HepG2 (cell line): ENCODE measurements at regions not wholly inside any gene's neighbourhood (a gene's known extent, or its start where the extent isn't known, plus 50 kb on each side); places are given as distances from the start of the nearest gene placed in this dataset.

Experiments
- ATAC-seq: fragments of 200-7000 bp; cut with Tn5 transposase; 3 replicates; pipeline ENCODE4 v1.9.1; 2020; ENCODE audit warnings: mild to moderate bottlenecking, moderate library complexity
- BruUV-seq: library from RNA; stranded (reverse); fragments of 400-500 nt; replicated peaks from 2 replicates; lab custom pipeline; 2021; lab: Mats Ljungman, UMichigan
- CTCF ChIA-PET: fragments of 300-600 bp; formaldehyde crosslinking; extraction: SDS; loops from one replicate; lab custom pipeline; 2021; ENCODE audit warnings: low total read pairs, inconsistent platforms, low intra/inter-chr PET ratio; lab: Yijun Ruan, JAX
- POLR2A ChIA-PET: fragments of 350-600 bp; sonication (Branson Sonifier 250); formaldehyde crosslinking; loops from one replicate; lab custom pipeline; 2020; ENCODE audit warnings: antibody characterized with exemption, inconsistent platforms; lab: Yijun Ruan, JAX
- DNase-seq: peaks from one replicate; pipeline ENCODE4 v3.0.0-alpha.2; 2015; ENCODE audit warnings: low spot score
- FAIRE-seq: peaks from 3 replicates; lab custom pipeline; 2011; peaks lifted over from hg19 to GRCh38; lab: Jason Lieb, UNC
- H2AFZ ChIP-seq: one replicate; pipeline ENCODE4 v1.6.1; 2011; ENCODE audit warnings: low read length, inconsistent platforms
- H3K27ac ChIP-seq: fragments of 300-600 bp; 3 replicates; pipeline ENCODE4 v1.8.0; 2011; ENCODE audit warnings: mixed run types, mild to moderate bottlenecking, mixed read lengths, low read length, inconsistent platforms; ENCODE audit not compliant: insufficient read depth; ENCODE audit errors: extremely low read length
- H3K27me3 ChIP-seq, 2 experiments: fragments of 200-600 bp in 1 of 2; 2 replicates in 1 of 2; 3 replicates in 1 of 2; pipeline versions ENCODE4 v1.6.0 to v1.8.0; 2011; ENCODE audit warnings: low read length in 2 of 2, mild to moderate bottlenecking in 2 of 2, moderate library complexity in 2 of 2, inconsistent platforms in 1 of 2; ENCODE audit not compliant: insufficient read depth in 2 of 2, control insufficient read depth in 1 of 2
- H3K36me3 ChIP-seq, 2 experiments: fragments of 200-600 bp in 1 of 2; replicated peaks in 1 of 2; 2 replicates in 1 of 2; 3 replicates in 1 of 2; pipeline versions ENCODE4 v1.5.1 to v1.8.0; 2011; ENCODE audit warnings: low read length in 2 of 2, inconsistent platforms in 1 of 2; ENCODE audit not compliant: insufficient read depth in 2 of 2, control insufficient read depth in 1 of 2
- H3K4me1 ChIP-seq: 2 replicates; pipeline ENCODE4 v1.5.1; 2012; ENCODE audit warnings: low read length, inconsistent platforms; ENCODE audit not compliant: insufficient read depth
- H3K4me2 ChIP-seq: 2 replicates; pipeline ENCODE4 v1.6.0; 2011; ENCODE audit warnings: low read depth, low read length, inconsistent platforms
- H3K4me3 ChIP-seq, 3 experiments: fragments of 200-600 bp in 1 of 3; sonication (generic), shearing (Covaris generic) in 1 of 3; replicated peaks in 1 of 3; 2 replicates each; pipeline ENCODE4 v1.5.1; 2011 to 2016; ENCODE audit warnings: low read length in 3 of 3, inconsistent platforms in 2 of 3, low read depth in 2 of 3, mild to moderate bottlenecking in 2 of 3, control low read depth in 1 of 3, mixed read lengths in 1 of 3; ENCODE audit not compliant: insufficient read depth in 1 of 3
- H3K79me2 ChIP-seq: one replicate; pipeline ENCODE4 v1.6.1; 2011; ENCODE audit warnings: low read length, inconsistent platforms; ENCODE audit not compliant: insufficient read depth
- H3K9ac ChIP-seq: 2 replicates; pipeline ENCODE4 v1.6.0; 2011; ENCODE audit warnings: mild to moderate bottlenecking, low read depth, low read length, inconsistent platforms; ENCODE audit not compliant: insufficient read depth
- H3K9me3 ChIP-seq: 2 replicates; pipeline ENCODE4 v1.5.1; 2012; ENCODE audit warnings: mild to moderate bottlenecking, low read length
- H4K20me1 ChIP-seq: 2 replicates; pipeline ENCODE4 v1.6.0; 2011; ENCODE audit warnings: inconsistent platforms, mild to moderate bottlenecking, low read length, moderate library complexity; ENCODE audit not compliant: insufficient read depth
- CHD4 ChIP-seq: fragments of 200-600 bp; sonication (generic); IDR thresholded peaks from 2 replicates; pipeline ENCODE4 v1.7.0; 2017; ENCODE audit warnings: mild to moderate bottlenecking, low read length, borderline replicate concordance
- HIVEP1 ChIP-seq: sonication (generic); formaldehyde crosslinking; IDR thresholded peaks from 2 replicates; pipeline ENCODE4 v1.4.0; 2020; ENCODE audit warnings: mild to moderate bottlenecking, missing genetic modification reagents
- ISL2 ChIP-seq: sonication (generic); formaldehyde crosslinking; IDR thresholded peaks from 2 replicates; pipeline ENCODE4 v1.5.0; 2020; ENCODE audit warnings: missing genetic modification reagents
- KDM3A ChIP-seq: IDR thresholded peaks from 2 replicates; pipeline ENCODE4 v1.6.1; 2018; ENCODE audit warnings: low read depth, missing compliant biosample characterization
- MTA3 ChIP-seq: sonication (generic); formaldehyde crosslinking; IDR thresholded peaks from 2 replicates; pipeline ENCODE4 v1.4.0; 2020; ENCODE audit warnings: missing genetic modification reagents
- SMC3 ChIP-seq: IDR thresholded peaks from 2 replicates; pipeline ENCODE4 v1.6.1; 2011; ENCODE audit warnings: low read length, improper control_type of control experiment
- TCF7L2 ChIP-seq: IDR thresholded peaks from 2 replicates; pipeline ENCODE4 v1.6.1; 2011; ENCODE audit warnings: mild to moderate bottlenecking, low read depth, low read length, moderate library complexity
- ZC3H4 ChIP-seq: sonication (generic); formaldehyde crosslinking; IDR thresholded peaks from 2 replicates; pipeline ENCODE4 v1.4.0; 2020; ENCODE audit warnings: missing genetic modification reagents, borderline replicate concordance
- ZNF138 ChIP-seq: sonication (generic); formaldehyde crosslinking; IDR thresholded peaks from 2 replicates; pipeline ENCODE4 v1.5.0; 2020; ENCODE audit warnings: mild to moderate bottlenecking, low read depth, missing genetic modification reagents
- ZNF230 ChIP-seq: sonication (generic); formaldehyde crosslinking; IDR thresholded peaks from 2 replicates; pipeline ENCODE4 v1.4.0; 2020; ENCODE audit warnings: mild to moderate bottlenecking, missing genetic modification reagents
- ZNF256 ChIP-seq: sonication (generic); formaldehyde crosslinking; conservative IDR thresholded peaks from 2 replicates; pipeline ENCODE4 v1.4.0; 2020; ENCODE audit warnings: missing genetic modification reagents
- ZNF282 ChIP-seq: fragments of 450-650 bp; IDR thresholded peaks from 2 replicates; pipeline ENCODE4 v1.6.1; 2018; ENCODE audit not compliant: partially characterized antibody
- ZNF644 ChIP-seq: IDR thresholded peaks from 2 replicates; pipeline ENCODE4 v1.6.1; 2016; ENCODE audit warnings: low read depth
- WGBS: methylation state at CpG from one replicate; pipeline ENCODE4 v1.1.6; 2017; ENCODE audit warnings: low lambda C conversion rate; 5-methylcytosine and 5-hydroxymethylcytosine counted together
- in situ Hi-C: cut with HindIII; loops from 2 replicates; pipeline ENCODE4 v1.10.0; 2017; ENCODE audit warnings: low pct_unique_long_range_greater_than_20kb; ENCODE audit not compliant: extremely low pct_ligation_motif_present
- intact Hi-C: fragments of 100-400 bp; cut with micrococcal nuclease; formaldehyde crosslinking; loops from one replicate; pipeline ENCODE4 v1.10.0; 2022; ENCODE audit not compliant: unreplicated experiment
- TF ChIP-seq, protein P1 (sequence below): sonication (generic); formaldehyde crosslinking; IDR thresholded peaks from 2 replicates; pipeline ENCODE4 v1.5.1; 2020; ENCODE audit warnings: mild to moderate bottlenecking, missing genetic modification reagents, borderline replicate concordance
- TF ChIP-seq, protein P2 (sequence below): IDR thresholded peaks from 2 replicates; pipeline ENCODE4 v1.6.1; 2018; ENCODE audit warnings: missing genetic modification reagents, mild to moderate bottlenecking, missing compliant biosample characterization
- TF ChIP-seq, protein P3 (sequence below): sonication (generic); formaldehyde crosslinking; conservative IDR thresholded peaks from 2 replicates; pipeline ENCODE4 v1.8.1; 2023; ENCODE audit warnings: missing genetic modification reagents

DNA sequence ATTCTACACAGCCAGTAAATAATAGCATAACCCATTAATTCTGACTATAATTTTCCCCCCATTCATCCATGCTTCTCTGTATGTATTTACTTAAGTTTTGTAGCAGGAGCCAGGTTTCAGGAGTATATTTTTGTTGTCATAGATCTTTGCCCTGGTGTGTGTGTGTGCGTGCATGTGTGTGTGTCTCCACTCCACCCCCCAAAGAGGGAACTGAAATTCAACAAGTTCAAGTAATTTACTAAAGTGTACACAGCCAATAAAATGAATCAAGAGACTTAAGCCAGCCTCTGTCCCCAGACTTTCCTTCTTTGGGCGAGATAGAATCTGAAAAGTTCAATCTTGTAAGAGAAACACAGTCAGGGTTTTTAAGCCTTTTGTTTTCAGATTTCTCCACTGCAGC, 792.0 kb downstream of the MED13L start (continued):
- TF ChIP-seq, protein P1, sequence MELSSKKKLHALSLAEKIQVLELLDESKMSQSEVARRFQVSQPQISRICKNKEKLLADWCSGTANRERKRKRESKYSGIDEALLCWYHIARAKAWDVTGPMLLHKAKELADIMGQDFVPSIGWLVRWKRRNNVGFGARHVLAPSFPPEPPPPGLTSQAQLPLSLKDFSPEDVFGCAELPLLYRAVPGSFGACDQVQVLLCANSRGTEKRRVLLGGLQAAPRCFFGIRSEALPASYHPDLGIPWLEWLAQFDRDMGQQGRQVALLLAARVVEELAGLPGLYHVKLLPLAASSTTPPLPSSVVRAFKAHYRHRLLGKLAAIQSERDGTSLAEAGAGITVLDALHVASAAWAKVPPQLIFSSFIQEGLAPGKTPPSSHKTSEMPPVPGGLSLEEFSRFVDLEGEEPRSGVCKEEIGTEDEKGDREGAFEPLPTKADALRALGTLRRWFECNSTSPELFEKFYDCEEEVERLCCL (CRISPR knock-in tag) = no peak
- no peak for TF ChIP-seq CHD4

DNA sequence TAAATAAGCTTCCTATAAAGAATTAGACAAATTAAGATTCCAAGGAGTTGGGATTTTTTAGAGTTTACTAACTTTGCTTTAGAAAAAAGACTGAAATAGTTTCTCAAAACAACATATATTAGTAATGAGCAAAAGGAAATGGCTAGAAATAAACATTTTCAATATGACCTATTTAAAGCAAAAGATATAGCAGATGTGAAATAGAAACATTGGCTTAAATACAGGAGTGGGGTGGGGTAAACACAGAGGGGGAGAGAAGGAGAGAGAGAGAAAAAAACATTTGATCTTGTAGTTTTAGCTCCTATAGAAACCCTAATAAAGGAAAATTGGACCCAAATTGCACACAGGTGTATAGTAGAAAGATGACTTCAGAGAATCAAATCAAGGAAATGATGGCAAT, 794.5 kb downstream of the MED13L start:
- H3K4me1 ChIP-seq = peaks cover 22% of the 10 kb centered on the region
- no peak overlapping the region for H3K4me2 ChIP-seq
- no peak overlapping the region for H3K9ac ChIP-seq
- no peak for TF ChIP-seq TCF7L2
- TF ChIP-seq ZNF256 (CRISPR knock-in tag) = no peak
- TF ChIP-seq ZNF644 (CRISPR knock-in tag) = no peak
- TF ChIP-seq ISL2 (CRISPR knock-in tag) = no peak
- no peak for TF ChIP-seq ZC3H4 (CRISPR knock-in tag)
- no peaks in the 10 kb centered on the region for H3K9me3 ChIP-seq
- DNase-seq = no peak
- no TSS peak for BruUV-seq
- intact Hi-C loops = no loop called here
- ChIA-PET CTCF (no interaction called here), POLR2A (no interaction called here)
- no peak overlapping the region for H2AFZ ChIP-seq
- H3K27me3 ChIP-seq = peaks cover 1 to 16% of the 10 kb centered on the region in 2 experiments; a peak in 1 of 5 replicates
- no peaks in the 10 kb centered on the region for H4K20me1 ChIP-seq
- in situ Hi-C loops = no loop called here
- H3K4me3 ChIP-seq = no peak overlapping the region
- FAIRE-seq = no peak
- no peak overlapping the region for H3K27ac ChIP-seq
- no peaks in the 10 kb centered on the region for H3K36me3 ChIP-seq
- H3K79me2 ChIP-seq = no peaks in the 10 kb centered on the region
- ATAC-seq = no peak

DNA sequence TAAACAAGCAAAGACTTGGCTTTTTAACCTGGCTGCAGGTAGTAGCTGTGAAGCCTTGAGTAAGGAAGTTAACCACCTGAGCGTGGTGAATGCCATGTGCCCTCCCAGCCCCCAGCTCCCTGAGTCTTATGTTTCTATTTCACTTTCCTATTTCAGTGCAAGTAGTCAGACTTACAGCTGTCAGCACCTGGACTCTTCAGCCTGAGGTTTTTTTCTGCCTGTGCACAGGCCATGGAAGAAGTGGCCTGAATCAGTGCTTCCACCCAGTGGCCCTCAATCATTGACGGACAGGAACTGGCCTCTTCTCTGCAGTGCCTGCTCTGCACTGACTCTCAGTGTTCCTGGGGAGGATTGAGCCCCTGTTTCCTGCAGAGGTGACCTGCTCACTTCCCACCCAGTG, 796.4 kb downstream of the MED13L start:
- Histone ChIP-seq H3K9ac (no peak overlapping the region), H3K79me2 (no peaks in the 10 kb centered on the region), H3K36me3 (no peaks in the 10 kb centered on the region), H3K4me1 (peaks cover 20% of the 10 kb centered on the region), H2AFZ (no peak overlapping the region), H4K20me1 (no peaks in the 10 kb centered on the region), H3K4me3 (no peak overlapping the region), H3K9me3 (no peaks in the 10 kb centered on the region), H3K27me3 (peaks cover 0 to 10% of the 10 kb centered on the region in 2 experiments; a peak in 1 of 5 replicates), H3K27ac (no peak overlapping the region), H3K4me2 (no peak overlapping the region)
- POLR2A ChIA-PET = no interaction called here
- ATAC-seq (peak; percentile 91), FAIRE-seq (no peak), DNase-seq (peak; percentile 32)
- CTCF ChIA-PET = no interaction called here
- 17% methylated on average over 2 of the region's 2 CpGs for WGBS
- in situ Hi-C loops (no loop called here), intact Hi-C loops (no loop called here)
- no TSS peak for BruUV-seq
- TF ChIP-seq HIVEP1 (CRISPR knock-in tag) = no peak
- TF ChIP-seq ZNF230 = no peak
- TF ChIP-seq, protein P2, sequence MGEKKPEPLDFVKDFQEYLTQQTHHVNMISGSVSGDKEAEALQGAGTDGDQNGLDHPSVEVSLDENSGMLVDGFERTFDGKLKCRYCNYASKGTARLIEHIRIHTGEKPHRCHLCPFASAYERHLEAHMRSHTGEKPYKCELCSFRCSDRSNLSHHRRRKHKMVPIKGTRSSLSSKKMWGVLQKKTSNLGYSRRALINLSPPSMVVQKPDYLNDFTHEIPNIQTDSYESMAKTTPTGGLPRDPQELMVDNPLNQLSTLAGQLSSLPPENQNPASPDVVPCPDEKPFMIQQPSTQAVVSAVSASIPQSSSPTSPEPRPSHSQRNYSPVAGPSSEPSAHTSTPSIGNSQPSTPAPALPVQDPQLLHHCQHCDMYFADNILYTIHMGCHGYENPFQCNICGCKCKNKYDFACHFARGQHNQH (CRISPR knock-in tag) = no peak
- no peak for TF ChIP-seq MTA3
- TF ChIP-seq ZNF282 = no peak
- TF ChIP-seq, protein P3, sequence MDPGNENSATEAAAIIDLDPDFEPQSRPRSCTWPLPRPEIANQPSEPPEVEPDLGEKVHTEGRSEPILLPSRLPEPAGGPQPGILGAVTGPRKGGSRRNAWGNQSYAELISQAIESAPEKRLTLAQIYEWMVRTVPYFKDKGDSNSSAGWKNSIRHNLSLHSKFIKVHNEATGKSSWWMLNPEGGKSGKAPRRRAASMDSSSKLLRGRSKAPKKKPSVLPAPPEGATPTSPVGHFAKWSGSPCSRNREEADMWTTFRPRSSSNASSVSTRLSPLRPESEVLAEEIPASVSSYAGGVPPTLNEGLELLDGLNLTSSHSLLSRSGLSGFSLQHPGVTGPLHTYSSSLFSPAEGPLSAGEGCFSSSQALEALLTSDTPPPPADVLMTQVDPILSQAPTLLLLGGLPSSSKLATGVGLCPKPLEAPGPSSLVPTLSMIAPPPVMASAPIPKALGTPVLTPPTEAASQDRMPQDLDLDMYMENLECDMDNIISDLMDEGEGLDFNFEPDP = no peak
- TF ChIP-seq ZNF138 (CRISPR knock-in tag) = no peak
- no peak for TF ChIP-seq KDM3A (CRISPR knock-in tag)
- peak; percentile 43; the same call in 1 of the 2 replicates for TF ChIP-seq SMC3
